Ishikawa (cell line): ENCODE measurements at regions not wholly inside any gene's neighbourhood (a gene's known extent, or its start where the extent isn't known, plus 50 kb on each side); places are given as distances from the start of the nearest gene placed in this dataset.

Experiments
- CREB1 ChIP-seq: IDR thresholded peaks from 2 replicates; pipeline ENCODE4 v1.6.1; 2012; ENCODE audit warnings: low read depth
- NFIC ChIP-seq: IDR thresholded peaks from 2 replicates; pipeline ENCODE4 v1.6.1; 2012
- RAD21 ChIP-seq: IDR thresholded peaks from 2 replicates; pipeline ENCODE4 v1.6.1; 2012; ENCODE audit warnings: low read depth
- TAF1 ChIP-seq: IDR thresholded peaks from 2 replicates; pipeline ENCODE4 v1.6.1; 2012; ENCODE audit warnings: low read depth, mild to moderate bottlenecking
- TEAD4 ChIP-seq: IDR thresholded peaks from 2 replicates; pipeline ENCODE4 v1.6.1; 2012

DNA sequence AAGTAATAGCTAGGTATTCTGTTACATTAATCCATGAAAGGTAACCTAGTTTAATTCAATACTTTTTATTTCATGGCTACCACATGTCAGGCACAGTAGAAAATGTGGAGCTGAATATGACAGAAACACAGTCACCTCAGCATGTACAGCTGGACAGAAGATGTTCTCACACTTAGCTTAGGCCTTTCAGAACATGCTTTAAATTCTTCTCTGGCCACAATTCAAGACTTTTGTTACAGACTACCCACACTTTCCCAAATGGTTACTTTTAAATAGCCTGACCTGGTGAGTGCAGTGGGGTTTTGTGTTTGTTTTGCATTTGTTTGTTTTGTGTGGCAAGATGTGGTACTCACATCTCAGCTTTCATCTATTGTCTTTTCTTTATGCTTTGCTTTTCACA is 1079.5 kb downstream of the IGSF11 start:
- TF ChIP-seq TEAD4 = no peak
- TF ChIP-seq CREB1 = no peak
- no peak for TF ChIP-seq RAD21
- TF ChIP-seq NFIC = no peak
- no peak for TF ChIP-seq TAF1
